ENCODE measurements at regions not wholly inside any gene's neighbourhood (a gene's known extent, or its start where the extent isn't known, plus 50 kb on each side); places are given as distances from the start of the nearest gene placed in this dataset.

GRCh38 chr19:28400953-28401671 is 811.8 kb downstream of the UQCRFS1 start:
- TF ChIP-seq CTCF (conservative IDR thresholded peaks at IDR 0.05; ENCODE audit: low read length) = no peak
- no peak for TF ChIP-seq EZH2phosphoT487 (IDR thresholded peaks at IDR 0.05; ENCODE audit: borderline replicate concordance)

Measured in Loucy (cell line).